ENCODE measurements at regions not wholly inside any gene's neighbourhood (a gene's known extent, or its start where the extent isn't known, plus 50 kb on each side); places are given as distances from the start of the nearest gene placed in this dataset.
"Not testable (repeated sequence)": the region's sequence is repeated elsewhere in the genome, so short reads cannot be mapped to it uniquely, and the experiment has no call there.

DNA sequence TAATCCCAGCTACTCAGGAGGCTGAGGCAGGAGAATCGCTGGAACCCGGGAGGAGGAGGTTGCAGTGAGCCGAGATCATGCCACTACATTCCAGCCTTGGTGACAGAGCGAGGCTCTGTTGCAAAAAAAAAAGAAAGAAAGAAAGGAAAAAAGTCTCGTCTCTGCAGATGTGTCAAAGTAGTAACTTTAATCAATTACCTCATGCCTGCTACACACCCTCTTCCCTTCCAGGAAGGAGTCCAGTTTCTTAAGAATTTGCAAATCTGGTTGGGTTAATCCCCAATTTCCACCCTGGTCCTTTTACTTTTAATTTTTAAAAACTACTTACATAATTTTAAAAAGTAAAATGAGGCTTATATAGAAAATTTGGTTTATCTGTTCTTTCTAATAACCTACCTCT is 234.5 kb upstream of the KITLG start:
- TF ChIP-seq, protein P1, sequence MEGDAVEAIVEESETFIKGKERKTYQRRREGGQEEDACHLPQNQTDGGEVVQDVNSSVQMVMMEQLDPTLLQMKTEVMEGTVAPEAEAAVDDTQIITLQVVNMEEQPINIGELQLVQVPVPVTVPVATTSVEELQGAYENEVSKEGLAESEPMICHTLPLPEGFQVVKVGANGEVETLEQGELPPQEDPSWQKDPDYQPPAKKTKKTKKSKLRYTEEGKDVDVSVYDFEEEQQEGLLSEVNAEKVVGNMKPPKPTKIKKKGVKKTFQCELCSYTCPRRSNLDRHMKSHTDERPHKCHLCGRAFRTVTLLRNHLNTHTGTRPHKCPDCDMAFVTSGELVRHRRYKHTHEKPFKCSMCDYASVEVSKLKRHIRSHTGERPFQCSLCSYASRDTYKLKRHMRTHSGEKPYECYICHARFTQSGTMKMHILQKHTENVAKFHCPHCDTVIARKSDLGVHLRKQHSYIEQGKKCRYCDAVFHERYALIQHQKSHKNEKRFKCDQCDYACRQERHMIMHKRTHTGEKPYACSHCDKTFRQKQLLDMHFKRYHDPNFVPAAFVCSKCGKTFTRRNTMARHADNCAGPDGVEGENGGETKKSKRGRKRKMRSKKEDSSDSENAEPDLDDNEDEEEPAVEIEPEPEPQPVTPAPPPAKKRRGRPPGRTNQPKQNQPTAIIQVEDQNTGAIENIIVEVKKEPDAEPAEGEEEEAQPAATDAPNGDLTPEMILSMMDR (IDR thresholded peaks at IDR 0.05; ENCODE audit: insufficient read depth, low read length, severe bottlenecking) = no peak
- Histone ChIP-seq H3K4me3 (ENCODE audit: low read depth, low read length) (no peak overlapping the region), H3K27me3 (ENCODE audit: control insufficient read depth, insufficient read depth, low read length) (no peaks in the 10 kb centered on the region), H3K36me3 (ENCODE audit: control insufficient read depth, insufficient read depth, low read length) (no peaks in the 10 kb centered on the region)
- no peak for FAIRE-seq
- DNase-seq (ENCODE audit: low read depth) = no peak

DNA sequence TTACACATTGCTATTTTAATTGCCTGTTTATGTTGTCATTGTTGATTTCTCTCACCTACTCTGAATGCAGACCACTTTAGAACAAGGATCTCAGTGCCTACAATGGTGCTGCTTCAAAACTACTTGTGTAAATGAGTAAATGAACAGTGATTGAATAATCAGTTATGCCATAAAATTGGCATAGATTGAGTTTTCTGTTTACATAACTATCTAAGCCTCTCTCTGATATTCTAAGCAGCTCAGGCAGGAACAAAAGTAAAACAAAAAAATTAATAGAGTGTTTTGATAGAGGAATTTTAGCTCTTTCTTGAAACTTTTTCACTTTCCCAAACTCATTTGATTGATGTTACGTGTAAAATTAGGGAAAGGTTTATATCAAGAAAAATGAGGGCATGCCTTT is 232.3 kb upstream of the KITLG start:
- H3K4me3 ChIP-seq (ENCODE audit: low read depth, low read length) = no peak overlapping the region
- FAIRE-seq (no peak), DNase-seq (ENCODE audit: low read depth) (no peak)
- TF ChIP-seq, protein P1 (IDR thresholded peaks at IDR 0.05; ENCODE audit: insufficient read depth, low read length, severe bottlenecking) = no peak
- H3K36me3 ChIP-seq (ENCODE audit: control insufficient read depth, insufficient read depth, low read length) = no peaks in the 10 kb centered on the region
- no peaks in the 10 kb centered on the region for H3K27me3 ChIP-seq (ENCODE audit: control insufficient read depth, insufficient read depth, low read length)

DNA sequence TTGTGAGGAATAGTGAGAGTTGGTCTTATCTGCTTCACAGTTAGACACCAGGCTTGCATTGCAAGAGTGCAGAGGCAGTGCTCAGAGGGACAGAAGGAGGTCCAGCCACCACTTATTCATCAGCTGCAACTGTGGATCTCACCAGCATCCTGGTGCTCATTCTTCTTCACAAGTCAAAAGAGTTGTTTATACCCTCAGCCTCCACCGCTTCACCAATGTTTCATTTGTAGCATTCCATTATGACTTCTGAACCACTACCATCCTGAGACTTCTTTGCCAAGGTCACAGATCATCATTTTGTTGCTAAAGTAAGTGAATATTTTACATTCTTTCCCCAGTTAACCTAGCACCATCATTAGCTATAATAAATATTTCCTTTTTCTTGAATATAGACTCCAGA is 230.5 kb upstream of the KITLG start:
- H3K4me3 ChIP-seq (ENCODE audit: low read depth, low read length) = no peak overlapping the region
- TF ChIP-seq, protein P1 (IDR thresholded peaks at IDR 0.05; ENCODE audit: insufficient read depth, low read length, severe bottlenecking) = no peak
- no peaks in the 10 kb centered on the region for H3K27me3 ChIP-seq (ENCODE audit: control insufficient read depth, insufficient read depth, low read length)
- no peak for DNase-seq (ENCODE audit: low read depth)
- FAIRE-seq = no peak
- H3K36me3 ChIP-seq (ENCODE audit: control insufficient read depth, insufficient read depth, low read length) = no peaks in the 10 kb centered on the region

DNA sequence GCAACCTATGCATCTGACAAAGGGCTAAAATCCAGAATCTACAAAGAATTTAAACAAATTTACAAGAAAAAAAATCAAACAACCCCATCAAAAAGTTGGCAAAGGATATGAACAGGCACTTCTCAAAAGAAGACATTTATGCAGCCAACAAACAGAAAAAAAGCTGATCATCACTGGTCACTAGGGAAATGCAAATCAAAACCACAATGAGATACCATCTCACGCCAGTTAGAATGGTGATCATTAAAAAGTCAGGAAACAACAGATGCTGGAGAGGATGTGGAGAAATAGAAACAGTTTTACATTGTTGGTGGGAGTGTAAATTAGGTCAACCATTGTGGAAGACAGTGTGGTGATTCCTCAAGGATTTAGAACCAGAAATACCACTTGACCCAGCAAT is 229.6 kb upstream of the KITLG start:
- not testable (repeated sequence) for H3K4me3 ChIP-seq (ENCODE audit: low read depth, low read length); FAIRE-seq; DNase-seq (ENCODE audit: low read depth); H3K36me3 ChIP-seq (ENCODE audit: control insufficient read depth, insufficient read depth, low read length); H3K27me3 ChIP-seq (ENCODE audit: control insufficient read depth, insufficient read depth, low read length)

DNA sequence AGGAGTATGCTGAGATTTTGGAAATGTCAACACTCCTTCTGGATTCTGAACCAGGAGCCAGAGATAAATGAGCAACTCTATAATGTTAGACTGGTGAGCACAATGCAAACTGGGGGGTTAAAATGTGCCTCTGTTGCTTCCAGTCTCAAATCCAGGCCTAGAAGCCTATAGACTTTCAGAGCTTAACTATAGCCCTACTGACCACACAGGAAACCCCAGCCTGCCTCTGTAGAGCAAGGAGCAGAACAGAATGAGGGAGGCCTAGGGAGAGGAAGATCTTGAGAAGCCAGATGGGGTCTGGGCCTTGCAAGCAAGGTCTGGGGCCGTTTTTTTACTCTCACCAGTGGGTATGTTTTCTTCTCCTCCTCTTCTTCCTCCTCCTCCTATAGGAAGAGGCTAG is 225.4 kb upstream of the KITLG start:
- Histone ChIP-seq H3K27me3 (ENCODE audit: control insufficient read depth, insufficient read depth, low read length) (no peaks in the 10 kb centered on the region), H3K4me3 (ENCODE audit: low read depth, low read length) (no peak overlapping the region), H3K36me3 (ENCODE audit: control insufficient read depth, insufficient read depth, low read length) (no peaks in the 10 kb centered on the region)
- FAIRE-seq = no peak
- no peak for DNase-seq (ENCODE audit: low read depth)
- TF ChIP-seq, protein P1 (IDR thresholded peaks at IDR 0.05; ENCODE audit: insufficient read depth, low read length, severe bottlenecking) = no peak

DNA sequence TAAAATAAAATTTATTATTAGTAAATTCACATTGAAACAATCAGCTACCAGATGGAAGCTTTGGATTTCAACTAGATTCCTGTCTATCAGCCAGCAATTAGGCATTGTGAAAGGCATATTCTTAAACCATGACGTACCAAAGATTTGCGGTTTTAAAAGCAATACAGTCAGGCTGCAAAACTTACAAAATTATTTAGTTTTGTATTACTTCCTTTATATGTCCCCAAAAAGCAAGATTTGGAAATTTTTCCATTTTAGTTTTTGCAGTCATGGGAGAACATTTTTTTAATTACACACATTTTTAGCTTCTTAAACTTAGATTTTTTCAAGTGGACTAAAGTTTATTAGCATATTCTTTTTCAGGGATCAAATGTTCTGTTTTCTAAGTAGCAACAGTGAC is 225.0 kb upstream of the KITLG start:
- Histone ChIP-seq H3K36me3 (ENCODE audit: control insufficient read depth, insufficient read depth, low read length) (no peaks in the 10 kb centered on the region), H3K27me3 (ENCODE audit: control insufficient read depth, insufficient read depth, low read length) (no peaks in the 10 kb centered on the region), H3K4me3 (ENCODE audit: low read depth, low read length) (no peak overlapping the region)
- FAIRE-seq = no peak
- no peak for DNase-seq (ENCODE audit: low read depth)
- TF ChIP-seq, protein P1 (IDR thresholded peaks at IDR 0.05; ENCODE audit: insufficient read depth, low read length, severe bottlenecking) = no peak
